ENCODE measurements at regions not wholly inside any gene's neighbourhood (a gene's known extent, or its start where the extent isn't known, plus 50 kb on each side); places are given as distances from the start of the nearest gene placed in this dataset.

DNA sequence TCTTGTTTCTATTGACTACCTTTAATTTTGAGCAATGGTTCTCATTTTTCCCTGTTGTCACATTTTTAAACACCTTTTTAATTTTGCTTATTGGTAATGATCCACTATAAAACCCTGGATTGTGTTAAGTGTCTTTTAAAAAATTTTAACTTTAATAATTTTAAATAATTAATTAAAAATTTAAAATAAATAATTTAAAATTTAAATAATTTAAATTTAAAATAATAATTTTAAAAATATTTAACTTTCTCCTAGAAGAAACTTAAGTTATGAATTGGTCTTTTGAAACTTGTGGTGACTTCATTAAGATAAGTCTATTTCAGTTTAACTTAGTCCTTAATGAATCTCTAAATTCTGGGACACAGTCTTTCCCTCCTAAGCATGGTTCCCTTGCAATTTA is 566.3 kb upstream of the GALNTL6 start (continued):
- TF ChIP-seq EZH2phosphoT487 (IDR thresholded peaks at IDR 0.05; ENCODE audit: unreplicated experiment) (no peak), JUNB (IDR thresholded peaks at IDR 0.05; ENCODE audit: unreplicated experiment) (no peak), STAT1 (IDR thresholded peaks at IDR 0.05; ENCODE audit: unreplicated experiment) (no peak), ZNF331 (CRISPR knock-in tag; IDR thresholded peaks at IDR 0.05; ENCODE audit: low read depth) (no peak), EZH2 (IDR thresholded peaks at IDR 0.05; ENCODE audit: low read depth, unreplicated experiment) (no peak), NANOG (IDR thresholded peaks at IDR 0.05; ENCODE audit: borderline replicate concordance) (no peak)
- TF ChIP-seq, protein P1, sequence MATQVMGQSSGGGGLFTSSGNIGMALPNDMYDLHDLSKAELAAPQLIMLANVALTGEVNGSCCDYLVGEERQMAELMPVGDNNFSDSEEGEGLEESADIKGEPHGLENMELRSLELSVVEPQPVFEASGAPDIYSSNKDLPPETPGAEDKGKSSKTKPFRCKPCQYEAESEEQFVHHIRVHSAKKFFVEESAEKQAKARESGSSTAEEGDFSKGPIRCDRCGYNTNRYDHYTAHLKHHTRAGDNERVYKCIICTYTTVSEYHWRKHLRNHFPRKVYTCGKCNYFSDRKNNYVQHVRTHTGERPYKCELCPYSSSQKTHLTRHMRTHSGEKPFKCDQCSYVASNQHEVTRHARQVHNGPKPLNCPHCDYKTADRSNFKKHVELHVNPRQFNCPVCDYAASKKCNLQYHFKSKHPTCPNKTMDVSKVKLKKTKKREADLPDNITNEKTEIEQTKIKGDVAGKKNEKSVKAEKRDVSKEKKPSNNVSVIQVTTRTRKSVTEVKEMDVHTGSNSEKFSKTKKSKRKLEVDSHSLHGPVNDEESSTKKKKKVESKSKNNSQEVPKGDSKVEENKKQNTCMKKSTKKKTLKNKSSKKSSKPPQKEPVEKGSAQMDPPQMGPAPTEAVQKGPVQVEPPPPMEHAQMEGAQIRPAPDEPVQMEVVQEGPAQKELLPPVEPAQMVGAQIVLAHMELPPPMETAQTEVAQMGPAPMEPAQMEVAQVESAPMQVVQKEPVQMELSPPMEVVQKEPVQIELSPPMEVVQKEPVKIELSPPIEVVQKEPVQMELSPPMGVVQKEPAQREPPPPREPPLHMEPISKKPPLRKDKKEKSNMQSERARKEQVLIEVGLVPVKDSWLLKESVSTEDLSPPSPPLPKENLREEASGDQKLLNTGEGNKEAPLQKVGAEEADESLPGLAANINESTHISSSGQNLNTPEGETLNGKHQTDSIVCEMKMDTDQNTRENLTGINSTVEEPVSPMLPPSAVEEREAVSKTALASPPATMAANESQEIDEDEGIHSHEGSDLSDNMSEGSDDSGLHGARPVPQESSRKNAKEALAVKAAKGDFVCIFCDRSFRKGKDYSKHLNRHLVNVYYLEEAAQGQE (IDR thresholded peaks at IDR 0.05; ENCODE audit: unreplicated experiment), result no peak
- TF ChIP-seq, protein P2, sequence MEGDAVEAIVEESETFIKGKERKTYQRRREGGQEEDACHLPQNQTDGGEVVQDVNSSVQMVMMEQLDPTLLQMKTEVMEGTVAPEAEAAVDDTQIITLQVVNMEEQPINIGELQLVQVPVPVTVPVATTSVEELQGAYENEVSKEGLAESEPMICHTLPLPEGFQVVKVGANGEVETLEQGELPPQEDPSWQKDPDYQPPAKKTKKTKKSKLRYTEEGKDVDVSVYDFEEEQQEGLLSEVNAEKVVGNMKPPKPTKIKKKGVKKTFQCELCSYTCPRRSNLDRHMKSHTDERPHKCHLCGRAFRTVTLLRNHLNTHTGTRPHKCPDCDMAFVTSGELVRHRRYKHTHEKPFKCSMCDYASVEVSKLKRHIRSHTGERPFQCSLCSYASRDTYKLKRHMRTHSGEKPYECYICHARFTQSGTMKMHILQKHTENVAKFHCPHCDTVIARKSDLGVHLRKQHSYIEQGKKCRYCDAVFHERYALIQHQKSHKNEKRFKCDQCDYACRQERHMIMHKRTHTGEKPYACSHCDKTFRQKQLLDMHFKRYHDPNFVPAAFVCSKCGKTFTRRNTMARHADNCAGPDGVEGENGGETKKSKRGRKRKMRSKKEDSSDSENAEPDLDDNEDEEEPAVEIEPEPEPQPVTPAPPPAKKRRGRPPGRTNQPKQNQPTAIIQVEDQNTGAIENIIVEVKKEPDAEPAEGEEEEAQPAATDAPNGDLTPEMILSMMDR (conservative IDR thresholded peaks at IDR 0.05; ENCODE audit: low read depth in 2 of 2), result no peak

DNA sequence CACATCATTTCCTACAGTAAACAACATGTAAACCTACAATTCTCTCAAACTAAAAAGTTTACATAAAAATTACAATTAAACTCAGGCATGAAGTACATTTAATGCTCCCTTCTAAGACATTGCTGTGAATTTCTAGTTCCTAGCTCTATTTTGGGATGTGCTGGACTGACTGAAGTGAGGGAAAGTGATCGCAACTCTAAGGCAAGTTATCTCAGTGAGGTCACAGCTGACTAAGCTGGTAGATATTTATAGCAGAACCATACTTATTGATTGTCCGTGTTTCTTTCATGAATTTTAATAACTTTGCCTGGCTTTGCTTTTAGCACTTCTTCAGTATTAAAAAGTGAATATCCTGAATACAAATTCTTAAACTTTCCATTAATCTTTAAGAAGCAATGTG is 570.4 kb upstream of the GALNTL6 start:
- Histone ChIP-seq H4K20me1 (replicated peaks; ENCODE audit: insufficient read depth) (no peaks in the 10 kb centered on the region), H3K36me3 (ENCODE audit: insufficient read depth) (no peaks in the 10 kb centered on the region), H3K4me1 (ENCODE audit: insufficient read depth) (no peaks in the 10 kb centered on the region), H3F3A (replicated peaks; ENCODE audit: low read depth) (no peaks in the 10 kb centered on the region), H3K9me2 (ENCODE audit: insufficient read depth) (no peaks in the 10 kb centered on the region), H2AFZ (no peak overlapping the region), H3K27me3 (ENCODE audit: insufficient read depth) (no peaks in the 10 kb centered on the region), H3K27ac (ENCODE audit: low read depth) (no peak overlapping the region), H3K79me2 (replicated peaks; ENCODE audit: insufficient read depth) (no peaks in the 10 kb centered on the region), H3K4me2 (no peak overlapping the region), H3K4me3 (no peak overlapping the region)
- Mint-ChIP-seq H3K27ac (no peak overlapping the region), H3K4me1 (peaks cover 5% of the 10 kb centered on the region; the same call in 1 of the 3 replicates), H3K9me3 (no peaks in the 10 kb centered on the region), H3K36me3 (ENCODE audit: low read depth) (no peaks in the 10 kb centered on the region), H3K4me3 (no peak overlapping the region), H3K27me3 (ENCODE audit: insufficient read depth, low read depth, poor library complexity) (peaks cover 1% of the 10 kb centered on the region)
- DNase-seq (ENCODE audit: low spot score) (no peak), ATAC-seq (no peak)
- no peak for TF ChIP-seq EZH2phosphoT487 (IDR thresholded peaks at IDR 0.05; ENCODE audit: unreplicated experiment)
- no peak for TF ChIP-seq ZNF114 (CRISPR knock-in tag; IDR thresholded peaks at IDR 0.05)
- TF ChIP-seq EZH2 (IDR thresholded peaks at IDR 0.05; ENCODE audit: low read depth, unreplicated experiment), result no peak
- TF ChIP-seq NANOG (IDR thresholded peaks at IDR 0.05; ENCODE audit: borderline replicate concordance), result no peak
- TF ChIP-seq, protein P1 (IDR thresholded peaks at IDR 0.05; ENCODE audit: unreplicated experiment), result no peak
- TF ChIP-seq, protein P2 (conservative IDR thresholded peaks at IDR 0.05; ENCODE audit: low read depth in 2 of 2), result no peak
- TF ChIP-seq ZNF331 (CRISPR knock-in tag; IDR thresholded peaks at IDR 0.05; ENCODE audit: low read depth), result no peak
- TF ChIP-seq STAT1 (IDR thresholded peaks at IDR 0.05; ENCODE audit: unreplicated experiment), result no peak
- no peak for TF ChIP-seq JUNB (IDR thresholded peaks at IDR 0.05; ENCODE audit: unreplicated experiment)
- TF ChIP-seq, protein P3, sequence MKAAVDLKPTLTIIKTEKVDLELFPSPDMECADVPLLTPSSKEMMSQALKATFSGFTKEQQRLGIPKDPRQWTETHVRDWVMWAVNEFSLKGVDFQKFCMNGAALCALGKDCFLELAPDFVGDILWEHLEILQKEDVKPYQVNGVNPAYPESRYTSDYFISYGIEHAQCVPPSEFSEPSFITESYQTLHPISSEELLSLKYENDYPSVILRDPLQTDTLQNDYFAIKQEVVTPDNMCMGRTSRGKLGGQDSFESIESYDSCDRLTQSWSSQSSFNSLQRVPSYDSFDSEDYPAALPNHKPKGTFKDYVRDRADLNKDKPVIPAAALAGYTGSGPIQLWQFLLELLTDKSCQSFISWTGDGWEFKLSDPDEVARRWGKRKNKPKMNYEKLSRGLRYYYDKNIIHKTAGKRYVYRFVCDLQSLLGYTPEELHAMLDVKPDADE (IDR thresholded peaks at IDR 0.05), result no peak
- no peak for TF ChIP-seq POLR2AphosphoS5 (IDR thresholded peaks at IDR 0.05; ENCODE audit: low read depth)
- no peak for TF ChIP-seq CREB1 (CRISPR knock-in tag; IDR thresholded peaks at IDR 0.05; ENCODE audit: low read depth)

Data from GM23338 (cell line).